ENCODE measurements at regions not wholly inside any gene's neighbourhood (a gene's known extent, or its start where the extent isn't known, plus 50 kb on each side); places are given as distances from the start of the nearest gene placed in this dataset.

GRCh38 chr3:148641722-148642121 is 56.0 kb upstream of the AGTR1 start:
- TF ChIP-seq EZH2 (IDR thresholded peaks at IDR 0.05; ENCODE audit: borderline replicate concordance, control insufficient read depth, low read depth, low read length) (no peak), NR2C2 (IDR thresholded peaks at IDR 0.05; ENCODE audit: borderline replicate concordance, control insufficient read depth, insufficient read length, low read depth) (no peak), CTCF (IDR thresholded peaks at IDR 0.05 in 2 of 3, conservative IDR thresholded peaks at IDR 0.05 in 1 of 3; ENCODE audit: control insufficient read depth in 2 of 3, extremely low read depth in 1 of 3, insufficient read depth in 1 of 3, low read depth in 3 of 3, low read length in 3 of 3) (no peak), ZNF384 (IDR thresholded peaks at IDR 0.05; ENCODE audit: borderline replicate concordance, low read depth, low read length) (no peak), GABPA (IDR thresholded peaks at IDR 0.05; ENCODE audit: low read depth) (no peak)
- TF ChIP-seq, protein P1, sequence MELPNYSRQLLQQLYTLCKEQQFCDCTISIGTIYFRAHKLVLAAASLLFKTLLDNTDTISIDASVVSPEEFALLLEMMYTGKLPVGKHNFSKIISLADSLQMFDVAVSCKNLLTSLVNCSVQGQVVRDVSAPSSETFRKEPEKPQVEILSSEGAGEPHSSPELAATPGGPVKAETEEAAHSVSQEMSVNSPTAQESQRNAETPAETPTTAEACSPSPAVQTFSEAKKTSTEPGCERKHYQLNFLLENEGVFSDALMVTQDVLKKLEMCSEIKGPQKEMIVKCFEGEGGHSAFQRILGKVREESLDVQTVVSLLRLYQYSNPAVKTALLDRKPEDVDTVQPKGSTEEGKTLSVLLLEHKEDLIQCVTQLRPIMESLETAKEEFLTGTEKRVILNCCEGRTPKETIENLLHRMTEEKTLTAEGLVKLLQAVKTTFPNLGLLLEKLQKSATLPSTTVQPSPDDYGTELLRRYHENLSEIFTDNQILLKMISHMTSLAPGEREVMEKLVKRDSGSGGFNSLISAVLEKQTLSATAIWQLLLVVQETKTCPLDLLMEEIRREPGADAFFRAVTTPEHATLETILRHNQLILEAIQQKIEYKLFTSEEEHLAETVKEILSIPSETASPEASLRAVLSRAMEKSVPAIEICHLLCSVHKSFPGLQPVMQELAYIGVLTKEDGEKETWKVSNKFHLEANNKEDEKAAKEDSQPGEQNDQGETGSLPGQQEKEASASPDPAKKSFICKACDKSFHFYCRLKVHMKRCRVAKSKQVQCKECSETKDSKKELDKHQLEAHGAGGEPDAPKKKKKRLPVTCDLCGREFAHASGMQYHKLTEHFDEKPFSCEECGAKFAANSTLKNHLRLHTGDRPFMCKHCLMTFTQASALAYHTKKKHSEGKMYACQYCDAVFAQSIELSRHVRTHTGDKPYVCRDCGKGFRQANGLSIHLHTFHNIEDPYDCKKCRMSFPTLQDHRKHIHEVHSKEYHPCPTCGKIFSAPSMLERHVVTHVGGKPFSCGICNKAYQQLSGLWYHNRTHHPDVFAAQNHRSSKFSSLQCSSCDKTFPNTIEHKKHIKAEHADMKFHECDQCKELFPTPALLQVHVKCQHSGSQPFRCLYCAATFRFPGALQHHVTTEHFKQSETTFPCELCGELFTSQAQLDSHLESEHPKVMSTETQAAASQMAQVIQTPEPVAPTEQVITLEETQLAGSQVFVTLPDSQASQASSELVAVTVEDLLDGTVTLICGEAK (IDR thresholded peaks at IDR 0.05; ENCODE audit: borderline replicate concordance) = no peak
